ENCODE measurements at regions not wholly inside any gene's neighbourhood (a gene's known extent, or its start where the extent isn't known, plus 50 kb on each side); places are given as distances from the start of the nearest gene placed in this dataset.

DNA sequence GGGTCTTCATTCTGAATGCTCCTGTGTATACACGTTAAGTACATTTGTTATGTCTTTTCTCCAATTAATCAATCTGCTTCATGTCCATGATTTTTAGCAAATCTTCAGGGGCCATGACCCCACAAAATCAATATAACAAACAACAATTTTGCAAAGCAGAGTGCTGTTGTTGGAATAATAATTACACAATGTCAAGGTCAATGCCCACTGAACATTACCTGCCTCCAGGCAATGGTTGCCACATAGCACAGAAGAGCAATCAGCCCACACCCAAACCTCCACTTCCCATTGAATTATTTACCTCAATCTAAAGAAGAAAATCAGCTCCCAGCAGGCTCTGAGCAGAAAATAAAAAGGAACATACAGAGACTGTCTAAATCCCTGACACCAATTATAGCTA lies 208.8 kb upstream of the USP9Y start:
- H3K36me3 ChIP-seq (ENCODE audit: insufficient read depth, low read length): no peaks in the 10 kb centered on the region
- H3K9ac ChIP-seq (ENCODE audit: low read length): no peak overlapping the region
- H4K20me1 ChIP-seq (ENCODE audit: insufficient read depth): no peaks in the 10 kb centered on the region
- H3F3A ChIP-seq (ENCODE audit: insufficient read depth, low read length, poor library complexity, severe bottlenecking): no peaks in the 10 kb centered on the region
- H3K27ac ChIP-seq (ENCODE audit: low read length): no peak overlapping the region
- H3K79me2 ChIP-seq (replicated peaks; ENCODE audit: insufficient read depth, low read length): no peaks in the 10 kb centered on the region
- no peaks in the 10 kb centered on the region for H3K9me3 ChIP-seq (ENCODE audit: low read length)
- no peaks in the 10 kb centered on the region for H3K9me2 ChIP-seq (ENCODE audit: insufficient read depth, low read length)
- TF ChIP-seq MXI1 (conservative IDR thresholded peaks at IDR 0.05; ENCODE audit: poor library complexity, severe bottlenecking) (no peak), TAF1 (IDR thresholded peaks at IDR 0.05; ENCODE audit: low read depth) (no peak), EZH2 (IDR thresholded peaks at IDR 0.05; ENCODE audit: borderline replicate concordance, insufficient read depth, low read length, poor library complexity, severe bottlenecking) (no peak), RAD21 (conservative IDR thresholded peaks at IDR 0.05) (no peak), SMC3 (conservative IDR thresholded peaks at IDR 0.05; ENCODE audit: poor library complexity) (no peak), POLR2AphosphoS5 (IDR thresholded peaks at IDR 0.05) (no peak), EP300 (conservative IDR thresholded peaks at IDR 0.05; ENCODE audit: poor library complexity, severe bottlenecking) (no peak)
- TF ChIP-seq, protein P1, sequence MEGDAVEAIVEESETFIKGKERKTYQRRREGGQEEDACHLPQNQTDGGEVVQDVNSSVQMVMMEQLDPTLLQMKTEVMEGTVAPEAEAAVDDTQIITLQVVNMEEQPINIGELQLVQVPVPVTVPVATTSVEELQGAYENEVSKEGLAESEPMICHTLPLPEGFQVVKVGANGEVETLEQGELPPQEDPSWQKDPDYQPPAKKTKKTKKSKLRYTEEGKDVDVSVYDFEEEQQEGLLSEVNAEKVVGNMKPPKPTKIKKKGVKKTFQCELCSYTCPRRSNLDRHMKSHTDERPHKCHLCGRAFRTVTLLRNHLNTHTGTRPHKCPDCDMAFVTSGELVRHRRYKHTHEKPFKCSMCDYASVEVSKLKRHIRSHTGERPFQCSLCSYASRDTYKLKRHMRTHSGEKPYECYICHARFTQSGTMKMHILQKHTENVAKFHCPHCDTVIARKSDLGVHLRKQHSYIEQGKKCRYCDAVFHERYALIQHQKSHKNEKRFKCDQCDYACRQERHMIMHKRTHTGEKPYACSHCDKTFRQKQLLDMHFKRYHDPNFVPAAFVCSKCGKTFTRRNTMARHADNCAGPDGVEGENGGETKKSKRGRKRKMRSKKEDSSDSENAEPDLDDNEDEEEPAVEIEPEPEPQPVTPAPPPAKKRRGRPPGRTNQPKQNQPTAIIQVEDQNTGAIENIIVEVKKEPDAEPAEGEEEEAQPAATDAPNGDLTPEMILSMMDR (IDR thresholded peaks at IDR 0.05; ENCODE audit: poor library complexity, severe bottlenecking): no peak
- TF ChIP-seq, protein P2, sequence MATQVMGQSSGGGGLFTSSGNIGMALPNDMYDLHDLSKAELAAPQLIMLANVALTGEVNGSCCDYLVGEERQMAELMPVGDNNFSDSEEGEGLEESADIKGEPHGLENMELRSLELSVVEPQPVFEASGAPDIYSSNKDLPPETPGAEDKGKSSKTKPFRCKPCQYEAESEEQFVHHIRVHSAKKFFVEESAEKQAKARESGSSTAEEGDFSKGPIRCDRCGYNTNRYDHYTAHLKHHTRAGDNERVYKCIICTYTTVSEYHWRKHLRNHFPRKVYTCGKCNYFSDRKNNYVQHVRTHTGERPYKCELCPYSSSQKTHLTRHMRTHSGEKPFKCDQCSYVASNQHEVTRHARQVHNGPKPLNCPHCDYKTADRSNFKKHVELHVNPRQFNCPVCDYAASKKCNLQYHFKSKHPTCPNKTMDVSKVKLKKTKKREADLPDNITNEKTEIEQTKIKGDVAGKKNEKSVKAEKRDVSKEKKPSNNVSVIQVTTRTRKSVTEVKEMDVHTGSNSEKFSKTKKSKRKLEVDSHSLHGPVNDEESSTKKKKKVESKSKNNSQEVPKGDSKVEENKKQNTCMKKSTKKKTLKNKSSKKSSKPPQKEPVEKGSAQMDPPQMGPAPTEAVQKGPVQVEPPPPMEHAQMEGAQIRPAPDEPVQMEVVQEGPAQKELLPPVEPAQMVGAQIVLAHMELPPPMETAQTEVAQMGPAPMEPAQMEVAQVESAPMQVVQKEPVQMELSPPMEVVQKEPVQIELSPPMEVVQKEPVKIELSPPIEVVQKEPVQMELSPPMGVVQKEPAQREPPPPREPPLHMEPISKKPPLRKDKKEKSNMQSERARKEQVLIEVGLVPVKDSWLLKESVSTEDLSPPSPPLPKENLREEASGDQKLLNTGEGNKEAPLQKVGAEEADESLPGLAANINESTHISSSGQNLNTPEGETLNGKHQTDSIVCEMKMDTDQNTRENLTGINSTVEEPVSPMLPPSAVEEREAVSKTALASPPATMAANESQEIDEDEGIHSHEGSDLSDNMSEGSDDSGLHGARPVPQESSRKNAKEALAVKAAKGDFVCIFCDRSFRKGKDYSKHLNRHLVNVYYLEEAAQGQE (IDR thresholded peaks at IDR 0.05; ENCODE audit: borderline replicate concordance): no peak
- no peak overlapping the region for H3K4me3 ChIP-seq (ENCODE audit: low read length)
- H3K27me3 ChIP-seq (ENCODE audit: insufficient read depth, low read depth, low read length): no peaks in the 10 kb centered on the region
- no peak overlapping the region for H3K4me2 ChIP-seq (ENCODE audit: low read length)
- no peak overlapping the region for H2AFZ ChIP-seq (ENCODE audit: low read depth, low read length)

DNA sequence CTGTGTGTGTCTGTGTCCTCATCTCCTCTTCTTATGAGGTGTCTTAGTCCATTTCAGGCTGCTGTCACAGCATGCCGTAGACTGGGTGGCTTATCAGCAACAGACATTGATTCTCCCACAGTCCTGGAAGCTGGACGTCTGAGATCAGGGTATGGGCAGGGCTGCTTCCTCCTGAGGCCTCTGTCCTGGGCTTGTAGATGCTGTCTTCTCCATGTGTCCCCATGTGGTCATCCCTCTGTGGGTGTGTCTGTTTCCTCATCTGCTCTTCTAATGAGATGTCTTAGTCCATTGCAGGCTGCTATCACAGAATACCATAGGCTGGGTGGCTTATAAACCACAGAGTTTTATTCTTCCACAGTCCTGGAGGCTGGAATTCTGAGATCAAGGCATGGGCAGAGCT lies 205.0 kb upstream of the USP9Y start:
- Histone ChIP-seq H3F3A (ENCODE audit: insufficient read depth, low read length, poor library complexity, severe bottlenecking) (no peaks in the 10 kb centered on the region), H3K27me3 (ENCODE audit: insufficient read depth, low read depth, low read length) (no peaks in the 10 kb centered on the region), H3K4me3 (ENCODE audit: low read length) (no peak overlapping the region), H3K27ac (ENCODE audit: low read length) (no peak overlapping the region), H3K79me2 (replicated peaks; ENCODE audit: insufficient read depth, low read length) (no peaks in the 10 kb centered on the region), H3K9me3 (ENCODE audit: low read length) (no peaks in the 10 kb centered on the region), H3K9ac (ENCODE audit: low read length) (no peak overlapping the region), H4K20me1 (ENCODE audit: insufficient read depth) (no peaks in the 10 kb centered on the region), H2AFZ (ENCODE audit: low read depth, low read length) (no peak overlapping the region), H3K9me2 (ENCODE audit: insufficient read depth, low read length) (no peaks in the 10 kb centered on the region), H3K36me3 (ENCODE audit: insufficient read depth, low read length) (no peaks in the 10 kb centered on the region), H3K4me2 (ENCODE audit: low read length) (no peak overlapping the region)
- TF ChIP-seq RAD21 (conservative IDR thresholded peaks at IDR 0.05): no peak
- TF ChIP-seq TAF1 (IDR thresholded peaks at IDR 0.05; ENCODE audit: low read depth): no peak
- TF ChIP-seq POLR2AphosphoS5 (IDR thresholded peaks at IDR 0.05): no peak
- no peak for TF ChIP-seq EZH2 (IDR thresholded peaks at IDR 0.05; ENCODE audit: borderline replicate concordance, insufficient read depth, low read length, poor library complexity, severe bottlenecking)
- no peak for TF ChIP-seq MXI1 (conservative IDR thresholded peaks at IDR 0.05; ENCODE audit: poor library complexity, severe bottlenecking)
- TF ChIP-seq, protein P1 (IDR thresholded peaks at IDR 0.05; ENCODE audit: poor library complexity, severe bottlenecking): no peak
- no peak for TF ChIP-seq SMC3 (conservative IDR thresholded peaks at IDR 0.05; ENCODE audit: poor library complexity)
- TF ChIP-seq, protein P2 (IDR thresholded peaks at IDR 0.05; ENCODE audit: borderline replicate concordance): no peak
- no peak for TF ChIP-seq EP300 (conservative IDR thresholded peaks at IDR 0.05; ENCODE audit: poor library complexity, severe bottlenecking)
